Breast epithelium (tissue), 3 donors: ENCODE measurements at regions not wholly inside any gene's neighbourhood (a gene's known extent, or its start where the extent isn't known, plus 50 kb on each side); places are given as distances from the start of the nearest gene placed in this dataset.

Experiments used
- POLR2A ChIP-seq: fragments of 450-650 bp; IDR thresholded peaks from one replicate; pipeline ENCODE4 v1.6.1; 2016; ENCODE audit warnings: antibody characterized with exemption, mild to moderate bottlenecking, moderate library complexity
- TF ChIP-seq, protein P1 (sequence below), 3 donors: fragments of 450-650 bp; IDR thresholded peaks; one replicate each; pipeline ENCODE4 v1.5.1; 2016 to 2017; ENCODE audit warnings: antibody characterized with exemption in 3 of 3, mild to moderate bottlenecking in 3 of 3, moderate library complexity in 3 of 3

GRCh38 chr5:131104169-131104808 is 60.8 kb downstream of the HINT1 start:
- TF ChIP-seq, protein P1, sequence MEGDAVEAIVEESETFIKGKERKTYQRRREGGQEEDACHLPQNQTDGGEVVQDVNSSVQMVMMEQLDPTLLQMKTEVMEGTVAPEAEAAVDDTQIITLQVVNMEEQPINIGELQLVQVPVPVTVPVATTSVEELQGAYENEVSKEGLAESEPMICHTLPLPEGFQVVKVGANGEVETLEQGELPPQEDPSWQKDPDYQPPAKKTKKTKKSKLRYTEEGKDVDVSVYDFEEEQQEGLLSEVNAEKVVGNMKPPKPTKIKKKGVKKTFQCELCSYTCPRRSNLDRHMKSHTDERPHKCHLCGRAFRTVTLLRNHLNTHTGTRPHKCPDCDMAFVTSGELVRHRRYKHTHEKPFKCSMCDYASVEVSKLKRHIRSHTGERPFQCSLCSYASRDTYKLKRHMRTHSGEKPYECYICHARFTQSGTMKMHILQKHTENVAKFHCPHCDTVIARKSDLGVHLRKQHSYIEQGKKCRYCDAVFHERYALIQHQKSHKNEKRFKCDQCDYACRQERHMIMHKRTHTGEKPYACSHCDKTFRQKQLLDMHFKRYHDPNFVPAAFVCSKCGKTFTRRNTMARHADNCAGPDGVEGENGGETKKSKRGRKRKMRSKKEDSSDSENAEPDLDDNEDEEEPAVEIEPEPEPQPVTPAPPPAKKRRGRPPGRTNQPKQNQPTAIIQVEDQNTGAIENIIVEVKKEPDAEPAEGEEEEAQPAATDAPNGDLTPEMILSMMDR (IDR thresholded peaks at IDR 0.05): no peak
- TF ChIP-seq POLR2A: no peak
